HCEC 1CT (cell line): ENCODE measurements at regions not wholly inside any gene's neighbourhood (a gene's known extent, or its start where the extent isn't known, plus 50 kb on each side); places are given as distances from the start of the nearest gene placed in this dataset.

Experiments used
- DNase-seq: peaks from one replicate; pipeline ENCODE4 v3.0.0-alpha.2; 2017

DNA sequence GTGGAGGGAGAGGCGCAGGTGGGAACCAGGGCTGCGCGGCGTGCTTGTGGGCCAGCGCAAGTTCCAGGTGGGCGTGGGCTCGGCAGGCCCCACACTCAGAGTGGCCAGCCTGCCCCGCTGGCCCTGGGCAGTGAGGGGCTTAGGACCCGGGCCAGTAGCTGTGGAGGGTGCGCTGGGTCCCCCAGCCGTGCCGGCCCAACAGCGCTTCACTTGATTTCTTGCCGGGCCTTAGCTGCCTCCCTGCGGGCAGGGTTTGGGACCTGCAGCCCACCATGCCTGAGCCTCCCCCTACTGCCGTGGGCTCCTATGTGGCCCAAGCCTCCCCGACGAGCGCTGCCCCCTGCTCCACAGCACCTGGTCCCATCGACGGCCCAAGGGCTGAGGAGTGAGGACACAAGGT lies 1636.9 kb upstream of the SLC39A10 start:
- no peak for DNase-seq

- DNase-seq, result no peak
Observed at GRCh38 chr2:194015751-194016150, 1641.3 kb upstream of the SLC39A10 start.

GRCh38 chr2:194014639-194015038 lies 1642.4 kb upstream of the SLC39A10 start:
- DNase-seq, result no peak

DNA sequence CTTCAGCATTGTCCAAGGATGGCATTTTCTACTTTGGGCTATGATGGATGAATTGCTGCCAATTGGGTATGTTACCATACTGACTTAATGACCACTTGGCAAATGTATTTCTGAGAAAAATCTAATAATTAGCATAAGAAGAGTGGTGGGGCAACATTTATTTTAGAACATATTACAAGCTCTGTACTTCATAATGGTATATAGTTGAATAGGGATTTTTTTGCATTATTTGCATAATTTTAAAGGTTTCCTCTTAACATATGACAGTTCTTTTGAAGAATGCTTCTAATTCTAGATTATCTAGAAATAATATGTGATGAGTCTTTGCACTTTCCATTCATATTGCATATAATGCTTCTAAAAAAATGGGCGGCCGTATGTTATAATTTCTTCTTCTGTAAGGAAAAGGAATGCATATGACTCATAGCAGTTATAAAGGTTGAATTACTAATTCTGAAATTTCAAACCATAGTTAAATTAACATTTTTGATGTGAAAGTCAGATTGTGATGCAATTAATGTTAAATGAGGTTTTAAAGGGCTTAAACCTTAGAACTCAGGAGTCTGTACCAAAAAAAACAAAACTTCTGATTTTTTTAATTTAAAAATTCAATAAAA lies 1652.3 kb upstream of the SLC39A10 start:
- peak; percentile 27 for DNase-seq

GRCh38 chr2:194003911-194004310 lies 1653.1 kb upstream of the SLC39A10 start:
- no peak for DNase-seq

- DNase-seq, result no peak
Observed at GRCh38 chr2:194002699-194003368, 1654.2 kb upstream of the SLC39A10 start.

DNA sequence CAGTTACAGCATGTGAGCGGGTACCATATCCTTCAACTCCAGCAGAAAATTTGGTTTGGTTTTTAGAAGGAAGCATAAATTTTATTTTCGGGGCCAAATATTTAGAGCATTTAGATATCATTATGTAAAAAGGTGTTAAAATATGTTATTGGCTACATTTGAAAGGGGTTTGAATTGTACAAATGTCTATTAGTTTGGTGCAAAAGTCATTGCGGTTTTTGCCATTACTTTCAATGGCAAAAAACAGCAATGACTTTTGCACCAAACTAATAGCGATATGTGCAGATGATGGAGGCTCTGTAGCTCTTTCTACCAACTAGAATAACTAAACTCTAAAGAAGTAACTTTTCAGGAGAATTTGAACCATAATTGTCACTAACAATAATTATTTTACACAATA lies 1666.2 kb upstream of the SLC39A10 start:
- DNase-seq, result no peak

- DNase-seq, result no peak
Observed at GRCh38 chr2:193989645-193990044, 1667.4 kb upstream of the SLC39A10 start.

DNA sequence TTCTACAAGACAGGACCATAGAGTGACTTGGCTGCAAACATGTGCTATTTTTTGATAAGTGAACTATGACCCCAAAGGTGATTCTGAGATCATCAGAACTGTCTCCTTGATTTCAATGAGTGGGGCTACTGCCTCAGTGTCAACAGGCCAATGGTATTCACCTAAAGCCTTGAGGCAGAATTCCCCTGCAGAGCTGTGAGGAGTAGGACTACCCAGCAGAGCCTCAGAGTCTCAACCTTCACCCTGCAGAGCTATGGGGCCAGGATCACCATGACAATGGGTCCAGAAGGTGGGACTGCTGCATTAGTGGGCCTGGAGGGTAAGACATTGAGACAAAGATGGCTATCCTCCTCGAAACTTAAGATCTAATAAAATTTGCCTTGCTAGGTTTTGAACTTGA lies 1668.2 kb upstream of the SLC39A10 start:
- no peak for DNase-seq

DNA sequence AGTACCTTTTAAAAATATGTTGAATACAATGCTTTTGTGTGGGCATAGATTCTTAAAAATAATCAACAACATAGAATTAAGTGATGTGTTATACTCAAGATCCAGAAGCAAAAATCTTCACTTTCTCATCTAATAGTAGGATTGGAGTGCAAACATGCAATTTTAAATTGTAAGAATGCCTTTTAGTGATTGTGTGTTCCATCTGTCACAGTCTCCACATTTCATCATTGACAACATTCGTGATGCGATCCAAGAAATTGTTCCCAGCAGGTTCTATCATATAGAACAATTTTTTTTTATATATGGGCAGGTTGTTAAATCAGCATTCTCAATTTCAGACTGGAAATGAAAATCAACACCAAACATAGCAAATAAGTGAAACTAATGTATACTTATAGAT lies 1671.8 kb upstream of the SLC39A10 start:
- no peak for DNase-seq

GRCh38 chr2:193980599-193980998 lies 1676.4 kb upstream of the SLC39A10 start:
- no peak for DNase-seq

DNA sequence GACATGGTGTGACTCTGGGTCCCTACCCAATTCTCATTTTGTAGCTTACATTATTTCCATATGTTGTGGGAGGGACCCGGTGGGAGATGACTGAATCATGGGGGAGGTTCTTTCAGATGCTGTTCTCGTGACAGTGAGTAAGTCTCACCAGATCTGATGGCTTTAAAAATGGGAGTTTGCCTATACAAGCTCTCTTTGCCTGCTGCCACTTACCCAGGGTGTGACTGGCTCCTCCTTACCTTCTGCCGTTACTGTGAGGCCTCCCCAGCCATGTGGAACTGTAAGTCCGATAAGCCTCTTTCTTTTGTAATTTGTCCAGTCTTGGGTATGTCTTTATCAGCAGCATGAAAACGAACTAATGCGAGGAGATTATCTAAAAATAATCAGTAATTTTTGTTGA lies 1683.2 kb upstream of the SLC39A10 start:
- peak; percentile 15 for DNase-seq

- peak; percentile 40 for DNase-seq
Observed at GRCh38 chr2:193966590-193966989, 1690.4 kb upstream of the SLC39A10 start.

GRCh38 chr2:193965263-193965662 lies 1691.8 kb upstream of the SLC39A10 start:
- DNase-seq, result no peak

DNA sequence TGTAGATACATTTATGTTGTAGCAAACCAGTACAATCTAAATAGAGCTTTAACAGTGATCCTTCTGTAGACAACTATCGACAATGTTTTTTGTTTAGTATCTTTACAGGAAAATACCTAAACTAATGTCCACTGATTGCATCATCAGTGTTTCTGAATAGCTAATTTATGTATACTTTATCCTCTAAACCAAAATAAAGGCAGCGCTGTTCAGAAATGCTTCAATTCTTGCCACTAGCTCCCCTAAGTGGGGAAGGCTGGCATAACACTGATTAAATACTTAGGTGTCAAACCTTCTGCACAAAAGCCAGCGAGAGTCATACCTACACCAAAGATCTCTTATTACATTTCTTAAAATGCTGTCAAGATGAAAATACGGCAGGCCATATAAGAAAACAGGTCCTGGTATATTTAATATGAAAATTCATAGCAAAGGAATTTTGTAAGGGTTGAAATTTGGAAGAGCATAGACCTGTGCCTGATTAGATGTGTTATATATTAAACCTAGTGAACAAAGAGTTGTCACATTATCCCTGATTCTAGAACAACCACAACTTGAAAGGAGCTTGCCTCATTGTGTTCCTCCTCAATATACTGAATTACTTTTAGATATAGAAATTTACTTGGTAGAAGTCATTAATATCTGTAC lies 1693.4 kb upstream of the SLC39A10 start:
- peak; percentile 25 for DNase-seq

DNA sequence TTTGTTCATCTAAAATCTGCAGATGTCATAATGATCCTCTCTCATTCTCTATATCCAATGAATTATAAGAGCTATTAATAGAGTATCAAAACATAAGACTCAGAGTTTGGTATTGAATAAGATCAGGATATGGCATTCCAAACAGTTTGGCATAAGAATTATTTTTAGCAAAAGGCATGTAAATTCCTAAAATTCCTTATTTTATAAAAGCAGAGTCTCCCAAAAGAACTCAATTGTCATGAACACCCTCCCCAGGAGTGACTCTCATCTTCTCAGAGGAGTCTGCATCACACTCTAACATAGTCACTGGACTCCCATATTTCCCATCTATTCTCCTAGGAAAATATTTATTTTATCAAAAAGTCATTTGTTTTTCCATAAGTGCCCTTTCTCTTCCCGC lies 1710.2 kb upstream of the SLC39A10 start:
- DNase-seq, result no peak

- DNase-seq, result no peak
Observed at GRCh38 chr2:193943406-193943960, 1713.5 kb upstream of the SLC39A10 start.

GRCh38 chr2:193935114-193935513 lies 1721.9 kb upstream of the SLC39A10 start:
- DNase-seq, result no peak

GRCh38 chr2:193929131-193929530 lies 1727.9 kb upstream of the SLC39A10 start:
- no peak for DNase-seq

DNA sequence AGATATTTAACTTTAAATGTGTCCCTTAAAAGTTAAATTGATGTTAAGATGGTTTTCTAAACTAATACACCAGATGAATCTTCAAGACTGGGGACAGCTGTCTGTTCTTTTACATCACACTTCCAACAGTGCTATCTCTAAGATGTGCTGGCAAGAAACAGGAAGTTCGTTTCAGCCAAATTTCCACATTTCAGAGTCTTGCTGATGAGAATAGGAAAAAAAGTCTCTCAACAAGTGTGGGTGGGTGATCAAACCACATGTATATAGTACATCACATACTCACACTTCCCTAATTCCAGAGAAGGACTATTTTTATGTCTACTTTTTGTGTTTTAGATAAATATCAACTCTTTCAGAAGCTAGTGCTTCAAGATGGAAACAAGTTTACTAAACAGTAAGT lies 1712.8 kb upstream of the TMEFF2 start:
- DNase-seq, result no peak

DNA sequence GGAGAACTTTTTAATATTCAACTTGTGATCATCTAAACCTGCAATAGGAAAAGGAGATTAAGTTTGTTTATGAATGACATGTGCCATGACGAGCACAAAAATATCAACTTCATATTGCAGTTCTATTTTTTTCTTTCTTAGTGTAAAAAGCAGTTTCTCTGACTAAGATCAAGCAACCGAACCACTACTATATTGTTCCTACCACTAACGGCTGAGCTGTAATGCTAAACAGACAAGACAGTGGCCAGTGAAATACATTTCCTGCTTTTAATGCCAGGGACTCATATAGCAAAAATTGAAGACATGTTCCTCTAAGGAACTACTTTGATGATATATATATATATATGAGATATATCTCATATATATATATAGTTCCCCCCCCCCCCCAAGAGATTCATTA lies 1705.6 kb upstream of the TMEFF2 start:
- no peak for DNase-seq

DNA sequence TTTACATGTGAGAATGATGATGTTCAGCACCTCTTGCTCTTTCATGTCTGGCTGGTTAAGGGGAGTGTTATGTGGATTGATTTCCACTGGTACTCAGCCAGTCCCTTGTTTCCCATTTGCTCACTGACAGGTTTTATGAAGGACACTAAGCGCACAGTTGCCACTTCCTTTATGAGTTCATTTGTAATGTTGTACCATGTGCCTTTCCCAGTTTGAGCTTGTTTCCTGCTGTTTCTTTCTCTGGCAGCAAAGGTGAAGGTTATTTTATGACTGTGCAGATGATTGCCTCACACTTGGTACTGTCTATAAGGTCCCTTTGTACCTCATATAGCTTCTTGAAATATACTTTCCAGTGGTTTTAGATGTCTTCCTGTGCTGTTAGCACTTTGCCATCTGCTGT lies 1700.5 kb upstream of the TMEFF2 start:
- DNase-seq, result no peak

DNA sequence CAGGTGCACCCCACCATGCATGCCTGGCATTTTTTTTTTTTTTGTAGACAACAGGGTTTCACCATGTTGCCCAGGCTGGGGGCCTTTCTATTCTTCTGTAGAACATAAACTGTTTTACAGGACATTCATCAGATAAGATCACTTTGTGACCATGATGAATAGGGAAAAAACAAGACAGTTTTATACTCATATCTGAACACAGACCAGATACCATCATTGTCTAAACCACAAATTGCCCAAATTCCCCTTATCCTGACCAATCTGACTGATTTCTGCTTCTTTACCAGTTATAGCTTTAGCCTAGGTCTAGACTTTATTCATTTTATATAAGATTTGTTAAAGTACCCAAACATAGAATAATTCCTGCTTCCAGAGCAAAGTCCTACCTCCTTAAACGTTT lies 1699.3 kb upstream of the TMEFF2 start:
- DNase-seq, result no peak

- DNase-seq, result no peak
Observed at GRCh38 chr2:193891023-193891422, 1696.3 kb upstream of the TMEFF2 start.
